ENCODE measurements at regions not wholly inside any gene's neighbourhood (a gene's known extent, or its start where the extent isn't known, plus 50 kb on each side); places are given as distances from the start of the nearest gene placed in this dataset.

- DNase-seq (ENCODE audit: low spot score in 2 of 2), result no peak
- no peaks in the 10 kb centered on the region for H3K9me3 ChIP-seq
- TF ChIP-seq POLR2AphosphoS5 (IDR thresholded peaks at IDR 0.05) (no peak), POLR2A (IDR thresholded peaks at IDR 0.05) (no peak), CTCF (IDR thresholded peaks at IDR 0.05) (no peak), EP300 (IDR thresholded peaks at IDR 0.05) (no peak)
- no peaks in the 10 kb centered on the region for H3K27me3 ChIP-seq
- no peak overlapping the region for H3K27ac ChIP-seq
- no peaks in the 10 kb centered on the region for H3K4me1 ChIP-seq
- H3K4me3 ChIP-seq, result no peak overlapping the region
- no peaks in the 10 kb centered on the region for H3K36me3 ChIP-seq
- WGBS, result 48% methylated on average over 2 of the region's 2 CpGs
Observed at GRCh38 chr3:135487261-135487660, 478.3 kb upstream of the PPP2R3A start.

GRCh38 chr3:135490219-135490915, 475.2 kb upstream of the PPP2R3A start:
- H3K4me1 ChIP-seq, result no peaks in the 10 kb centered on the region
- no peak overlapping the region for H3K4me3 ChIP-seq
- DNase-seq (ENCODE audit: low spot score in 2 of 2), result no peak
- H3K27ac ChIP-seq, result no peak overlapping the region
- WGBS, result 77% methylated on average over 4 of the region's 4 CpGs
- TF ChIP-seq POLR2A (IDR thresholded peaks at IDR 0.05) (no peak), EP300 (IDR thresholded peaks at IDR 0.05) (no peak), CTCF (IDR thresholded peaks at IDR 0.05) (no peak), POLR2AphosphoS5 (IDR thresholded peaks at IDR 0.05) (no peak)
- no peaks in the 10 kb centered on the region for H3K9me3 ChIP-seq
- H3K36me3 ChIP-seq, result no peaks in the 10 kb centered on the region
- H3K27me3 ChIP-seq, result no peaks in the 10 kb centered on the region

GRCh38 chr3:135491491-135492205, 473.9 kb upstream of the PPP2R3A start:
- H3K27me3 ChIP-seq, result no peaks in the 10 kb centered on the region
- H3K27ac ChIP-seq, result no peak overlapping the region
- H3K4me1 ChIP-seq, result no peaks in the 10 kb centered on the region
- TF ChIP-seq EP300 (IDR thresholded peaks at IDR 0.05), result no peak
- TF ChIP-seq POLR2AphosphoS5 (IDR thresholded peaks at IDR 0.05), result no peak
- no peak for TF ChIP-seq CTCF (IDR thresholded peaks at IDR 0.05)
- TF ChIP-seq POLR2A (IDR thresholded peaks at IDR 0.05), result no peak
- WGBS, result 75% methylated on average over 5 of the region's 5 CpGs
- H3K36me3 ChIP-seq, result no peaks in the 10 kb centered on the region
- no peak overlapping the region for H3K4me3 ChIP-seq
- H3K9me3 ChIP-seq, result no peaks in the 10 kb centered on the region
- DNase-seq (ENCODE audit: low spot score in 2 of 2), result no peak

- Histone ChIP-seq H3K27me3 (no peaks in the 10 kb centered on the region), H3K9me3 (no peaks in the 10 kb centered on the region), H3K4me1 (no peaks in the 10 kb centered on the region), H3K36me3 (no peaks in the 10 kb centered on the region), H3K4me3 (no peak overlapping the region), H3K27ac (no peak overlapping the region)
- DNase-seq (ENCODE audit: low spot score in 2 of 2), result no peak
- TF ChIP-seq EP300 (IDR thresholded peaks at IDR 0.05) (no peak), CTCF (IDR thresholded peaks at IDR 0.05) (no peak), POLR2A (IDR thresholded peaks at IDR 0.05) (no peak), POLR2AphosphoS5 (IDR thresholded peaks at IDR 0.05) (no peak)
- 48% methylated on average over 3 of the region's 3 CpGs for WGBS
Observed at GRCh38 chr3:135495891-135496290, 469.6 kb upstream of the PPP2R3A start.

- H3K4me1 ChIP-seq, result no peaks in the 10 kb centered on the region
- H3K36me3 ChIP-seq, result no peaks in the 10 kb centered on the region
- no peaks in the 10 kb centered on the region for H3K9me3 ChIP-seq
- TF ChIP-seq EP300 (IDR thresholded peaks at IDR 0.05) (no peak), POLR2A (IDR thresholded peaks at IDR 0.05) (no peak), CTCF (IDR thresholded peaks at IDR 0.05) (no peak), POLR2AphosphoS5 (IDR thresholded peaks at IDR 0.05) (no peak)
- WGBS, result 86% methylated on average over 5 of the region's 5 CpGs
- DNase-seq (ENCODE audit: low spot score in 2 of 2), result no peak
- no peak overlapping the region for H3K4me3 ChIP-seq
- no peaks in the 10 kb centered on the region for H3K27me3 ChIP-seq
- H3K27ac ChIP-seq, result no peak overlapping the region
Observed at GRCh38 chr3:135497979-135498378, 467.5 kb upstream of the PPP2R3A start.
